ENCODE measurements at regions not wholly inside any gene's neighbourhood (a gene's known extent, or its start where the extent isn't known, plus 50 kb on each side); places are given as distances from the start of the nearest gene placed in this dataset.

DNA sequence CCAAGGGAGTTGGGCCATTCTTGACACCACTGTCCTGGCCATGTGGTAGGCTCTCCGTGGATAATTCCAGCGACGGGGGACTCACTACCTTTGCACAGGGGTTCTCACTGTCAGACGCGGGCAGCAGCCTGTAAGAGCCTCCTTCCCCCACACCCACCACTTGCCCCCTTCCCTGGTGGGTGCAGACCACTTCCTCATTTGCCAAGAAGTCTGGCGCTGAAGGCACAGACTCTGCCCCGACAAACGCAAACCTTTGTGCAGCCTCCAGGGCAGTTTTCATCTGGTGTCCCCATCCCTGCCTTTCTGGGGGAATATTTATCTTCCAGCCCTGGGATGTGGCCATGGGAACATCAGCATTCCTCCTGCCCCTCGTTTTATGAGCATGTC is 422.5 kb downstream of the SHANK2 start:
- TF ChIP-seq, protein P1, sequence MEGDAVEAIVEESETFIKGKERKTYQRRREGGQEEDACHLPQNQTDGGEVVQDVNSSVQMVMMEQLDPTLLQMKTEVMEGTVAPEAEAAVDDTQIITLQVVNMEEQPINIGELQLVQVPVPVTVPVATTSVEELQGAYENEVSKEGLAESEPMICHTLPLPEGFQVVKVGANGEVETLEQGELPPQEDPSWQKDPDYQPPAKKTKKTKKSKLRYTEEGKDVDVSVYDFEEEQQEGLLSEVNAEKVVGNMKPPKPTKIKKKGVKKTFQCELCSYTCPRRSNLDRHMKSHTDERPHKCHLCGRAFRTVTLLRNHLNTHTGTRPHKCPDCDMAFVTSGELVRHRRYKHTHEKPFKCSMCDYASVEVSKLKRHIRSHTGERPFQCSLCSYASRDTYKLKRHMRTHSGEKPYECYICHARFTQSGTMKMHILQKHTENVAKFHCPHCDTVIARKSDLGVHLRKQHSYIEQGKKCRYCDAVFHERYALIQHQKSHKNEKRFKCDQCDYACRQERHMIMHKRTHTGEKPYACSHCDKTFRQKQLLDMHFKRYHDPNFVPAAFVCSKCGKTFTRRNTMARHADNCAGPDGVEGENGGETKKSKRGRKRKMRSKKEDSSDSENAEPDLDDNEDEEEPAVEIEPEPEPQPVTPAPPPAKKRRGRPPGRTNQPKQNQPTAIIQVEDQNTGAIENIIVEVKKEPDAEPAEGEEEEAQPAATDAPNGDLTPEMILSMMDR (IDR thresholded peaks at IDR 0.05), result no peak
- TF ChIP-seq POLR2A (IDR thresholded peaks at IDR 0.05), result no peak
